IPS-20b (cell line): ENCODE measurements at regions not wholly inside any gene's neighbourhood (a gene's known extent, or its start where the extent isn't known, plus 50 kb on each side); places are given as distances from the start of the nearest gene placed in this dataset.
"Not testable (repeated sequence)": the region's sequence is repeated elsewhere in the genome, so short reads cannot be mapped to it uniquely, and the experiment has no call there.

Source experiments
- H3K27ac ChIP-seq: one replicate; pipeline ENCODE4 v1.5.1; 2013; ENCODE audit warnings: low read length
- H3K27me3 ChIP-seq: 2 replicates; pipeline ENCODE4 v1.6.1; 2013; ENCODE audit warnings: mild to moderate bottlenecking, low read length, inconsistent platforms; ENCODE audit not compliant: insufficient read depth
- H3K36me3 ChIP-seq: 2 replicates; pipeline ENCODE4 v1.6.1; 2013; ENCODE audit warnings: low read depth, mild to moderate bottlenecking, inconsistent platforms, low read length, moderate library complexity; ENCODE audit not compliant: insufficient read depth
- H3K4me1 ChIP-seq: 2 replicates; pipeline ENCODE4 v1.6.1; 2013; ENCODE audit warnings: mild to moderate bottlenecking, control low read depth, inconsistent platforms, low read length, moderate library complexity; ENCODE audit not compliant: insufficient read depth
- H3K4me3 ChIP-seq: 2 replicates; pipeline ENCODE4 v1.5.1; 2013; ENCODE audit warnings: mild to moderate bottlenecking, low read length, inconsistent platforms
- H3K9ac ChIP-seq: 2 replicates; pipeline ENCODE4 v1.6.1; 2013; ENCODE audit warnings: low read depth, mild to moderate bottlenecking, inconsistent platforms, low read length, moderate library complexity
- H3K9me3 ChIP-seq: 2 replicates; pipeline ENCODE4 v1.6.1; 2013; ENCODE audit warnings: mild to moderate bottlenecking, low read depth, low read length, inconsistent platforms; ENCODE audit not compliant: insufficient read depth

DNA sequence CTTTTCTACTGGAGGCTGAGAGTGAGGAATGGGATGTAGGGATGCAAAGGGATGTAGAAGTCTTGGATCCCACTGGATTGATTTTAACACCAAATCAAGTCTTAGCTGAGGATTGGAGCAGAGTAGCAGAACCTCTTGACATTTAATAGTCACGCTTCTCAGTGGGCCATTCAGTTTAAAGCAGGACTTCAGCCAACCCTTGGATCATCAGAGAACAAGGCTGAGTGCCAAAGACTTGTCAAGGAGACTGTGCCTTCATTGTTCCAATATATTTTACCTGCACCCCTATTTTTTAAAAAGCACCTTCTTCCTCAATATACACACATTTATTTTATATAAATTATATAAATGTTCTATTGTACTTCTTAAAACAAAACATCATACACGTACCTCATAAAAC is 242.4 kb upstream of the ST6GAL2 start:
- Histone ChIP-seq H3K27me3 (no peaks in the 10 kb centered on the region), H3K4me1 (no peaks in the 10 kb centered on the region), H3K27ac (no peak overlapping the region), H3K9me3 (no peaks in the 10 kb centered on the region), H3K4me3 (no peak overlapping the region), H3K36me3 (no peaks in the 10 kb centered on the region), H3K9ac (no peak overlapping the region)

DNA sequence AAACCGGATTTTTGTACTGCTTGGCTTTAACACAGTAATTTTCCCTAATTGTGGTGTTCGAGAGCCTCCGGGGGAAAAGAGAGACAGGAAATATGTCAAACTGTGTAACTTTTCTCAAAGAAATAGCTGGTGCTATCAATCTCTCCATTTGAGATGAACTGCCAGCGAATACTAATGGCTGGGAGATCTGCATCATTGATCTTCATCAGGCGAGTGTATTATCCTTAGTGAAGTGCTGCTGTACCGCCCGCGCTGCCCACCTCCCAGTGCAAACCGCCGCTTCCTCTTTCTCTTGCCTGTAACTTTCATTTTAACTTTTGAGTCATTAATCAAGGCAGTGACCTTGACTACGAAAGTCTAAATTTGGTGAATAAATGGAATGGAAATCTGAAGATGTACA is 246.1 kb upstream of the ST6GAL2 start:
- Histone ChIP-seq H3K36me3 (no peaks in the 10 kb centered on the region), H3K27ac (no peak overlapping the region), H3K4me1 (no peaks in the 10 kb centered on the region), H3K9ac (no peak overlapping the region), H3K9me3 (no peaks in the 10 kb centered on the region), H3K4me3 (no peak overlapping the region), H3K27me3 (no peaks in the 10 kb centered on the region)

DNA sequence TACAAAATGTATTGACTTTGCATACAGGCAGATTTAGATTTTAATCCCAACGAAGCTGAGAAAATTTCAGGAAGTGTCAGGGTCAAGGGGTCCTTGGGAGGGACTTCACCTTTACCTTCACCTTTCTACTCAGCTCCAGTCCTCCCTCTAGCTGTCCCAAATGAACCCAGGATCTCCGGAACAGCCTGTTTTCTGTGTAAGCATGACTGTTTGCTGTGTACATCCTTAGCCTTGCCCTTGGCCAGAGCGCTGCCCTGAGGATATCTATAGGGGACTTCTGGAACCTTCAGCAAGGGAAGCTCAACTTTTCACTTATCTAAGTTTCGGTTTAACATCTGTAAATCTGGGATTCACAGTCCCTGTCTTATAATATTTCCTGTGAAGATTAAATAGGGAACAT is 246.8 kb upstream of the ST6GAL2 start:
- no peaks in the 10 kb centered on the region for H3K36me3 ChIP-seq
- no peak overlapping the region for H3K27ac ChIP-seq
- no peak overlapping the region for H3K4me3 ChIP-seq
- no peak overlapping the region for H3K9ac ChIP-seq
- H3K9me3 ChIP-seq: no peaks in the 10 kb centered on the region
- H3K27me3 ChIP-seq: no peaks in the 10 kb centered on the region
- no peaks in the 10 kb centered on the region for H3K4me1 ChIP-seq

DNA sequence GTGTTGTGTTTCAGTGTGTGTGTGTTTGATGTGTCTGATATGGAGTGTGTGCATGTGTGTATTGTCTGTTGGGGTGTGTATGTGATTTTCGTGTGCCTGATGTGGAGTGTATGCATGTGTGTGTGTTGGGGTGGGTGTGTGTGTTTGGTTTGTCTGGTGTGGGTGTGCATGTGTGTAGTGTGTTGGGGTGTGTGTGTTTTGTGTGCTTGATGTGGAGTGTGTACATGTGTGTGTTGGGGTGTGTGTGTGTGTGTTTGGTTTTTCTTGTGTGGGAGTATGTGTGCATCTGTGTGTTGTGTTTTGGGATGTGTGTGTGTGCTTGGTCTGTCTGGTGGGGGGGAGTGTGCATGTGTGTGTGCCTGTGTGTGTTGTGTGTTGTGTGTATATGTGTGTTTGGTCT is 247.4 kb upstream of the ST6GAL2 start:
- H3K9me3 ChIP-seq: no peaks in the 10 kb centered on the region
- no peak overlapping the region for H3K9ac ChIP-seq
- no peaks in the 10 kb centered on the region for H3K36me3 ChIP-seq
- no peaks in the 10 kb centered on the region for H3K27me3 ChIP-seq
- no peak overlapping the region for H3K4me3 ChIP-seq
- H3K4me1 ChIP-seq: no peaks in the 10 kb centered on the region
- no peak overlapping the region for H3K27ac ChIP-seq

DNA sequence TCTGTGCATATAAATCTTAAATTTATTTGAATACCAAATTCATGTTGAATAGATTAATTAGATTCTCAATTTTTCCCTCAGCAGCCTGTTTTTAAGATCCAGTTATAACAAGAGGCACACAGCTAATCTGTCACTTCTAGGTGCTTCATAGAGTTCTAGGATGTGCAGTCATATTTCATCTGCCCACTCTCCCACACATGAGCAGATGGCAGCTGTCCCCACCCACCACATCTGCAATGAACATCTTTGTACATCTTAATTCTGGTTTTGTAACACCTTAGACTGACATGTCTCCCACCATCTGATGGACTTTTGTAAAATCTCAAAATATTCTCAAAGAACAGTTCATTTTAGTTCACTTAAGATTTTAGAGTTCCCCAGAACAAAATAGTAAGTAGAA is 250.8 kb upstream of the ST6GAL2 start:
- Histone ChIP-seq H3K4me1 (no peaks in the 10 kb centered on the region), H3K9me3 (no peaks in the 10 kb centered on the region), H3K27me3 (no peaks in the 10 kb centered on the region), H3K36me3 (no peaks in the 10 kb centered on the region), H3K27ac (no peak overlapping the region), H3K4me3 (no peak overlapping the region), H3K9ac (no peak overlapping the region)

DNA sequence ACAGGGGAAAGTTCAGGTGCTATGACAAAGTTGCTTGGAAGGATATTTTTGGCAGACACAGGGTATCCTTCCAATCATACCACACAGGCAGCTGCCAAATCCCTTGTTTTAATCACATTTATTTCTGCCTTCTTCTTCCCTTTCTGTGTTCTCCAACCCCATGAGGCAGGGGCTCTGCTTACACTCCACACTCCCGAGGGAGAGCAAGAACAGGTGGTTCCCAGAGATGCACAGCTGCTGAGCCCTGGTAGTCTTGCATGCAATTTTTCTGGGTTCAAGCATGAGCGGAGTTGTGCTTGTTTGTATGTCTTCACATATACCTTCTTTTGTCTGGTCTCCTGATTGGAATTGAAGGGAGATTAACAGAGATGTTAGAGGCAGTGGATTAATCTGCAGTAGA is 251.7 kb upstream of the ST6GAL2 start:
- H3K9me3 ChIP-seq: no peaks in the 10 kb centered on the region
- no peak overlapping the region for H3K27ac ChIP-seq
- no peak overlapping the region for H3K4me3 ChIP-seq

DNA sequence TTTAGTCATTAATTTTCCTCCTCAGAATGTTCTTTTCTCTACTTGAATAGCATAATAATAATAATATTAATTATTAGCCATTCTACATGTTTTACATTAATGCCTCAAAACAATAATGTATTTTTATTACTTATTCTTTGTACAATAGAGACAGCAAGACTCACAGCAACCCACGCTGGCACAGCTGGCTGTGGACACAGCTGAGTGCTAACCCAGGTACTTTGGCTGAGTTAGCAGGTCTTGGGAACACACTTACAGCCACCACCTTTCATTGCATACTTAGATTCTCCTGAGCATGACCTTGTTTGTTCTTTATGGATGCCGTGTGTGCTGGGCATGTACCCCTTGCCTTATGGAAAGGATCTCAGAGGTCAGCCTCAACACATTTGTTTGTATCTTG is 260.2 kb upstream of the ST6GAL2 start:
- Histone ChIP-seq H3K4me1 (no peaks in the 10 kb centered on the region), H3K9me3 (peaks cover 16% of the 10 kb centered on the region; the same call in 1 of the 2 replicates), H3K27ac (no peak overlapping the region), H3K9ac (no peak overlapping the region), H3K4me3 (no peak overlapping the region), H3K36me3 (no peaks in the 10 kb centered on the region), H3K27me3 (no peaks in the 10 kb centered on the region)

More for the DNA sequence above, 251.7 kb upstream of the ST6GAL2 start:
- no peaks in the 10 kb centered on the region for H3K36me3 ChIP-seq
- no peaks in the 10 kb centered on the region for H3K27me3 ChIP-seq
- H3K9ac ChIP-seq: no peak overlapping the region
- no peaks in the 10 kb centered on the region for H3K4me1 ChIP-seq

DNA sequence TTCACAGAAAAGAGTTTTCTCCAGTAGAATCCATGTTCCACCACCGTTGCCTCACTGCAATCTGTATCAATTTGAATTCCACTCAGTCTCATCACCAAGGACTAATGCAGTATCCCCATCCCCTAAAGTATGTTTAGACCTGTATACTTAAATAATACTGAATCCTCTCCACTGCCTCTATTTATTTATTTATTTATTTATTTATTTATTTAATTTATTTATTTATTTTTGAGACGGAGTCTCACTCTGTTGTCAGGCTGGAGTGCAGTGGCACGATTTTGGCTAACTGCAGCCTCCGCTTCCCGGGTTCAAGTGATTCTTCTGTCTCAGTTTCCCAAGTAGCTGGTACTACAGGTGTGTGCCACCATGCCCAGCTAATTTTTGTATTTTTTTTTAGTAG is 260.7 kb upstream of the ST6GAL2 start:
- H3K27ac ChIP-seq, H3K27me3 ChIP-seq, H3K36me3 ChIP-seq, H3K9ac ChIP-seq, H3K4me3 ChIP-seq, H3K4me1 ChIP-seq: not testable (repeated sequence)
- H3K9me3 ChIP-seq: peaks cover 16% of the 10 kb centered on the region; the same call in 1 of the 2 replicates

DNA sequence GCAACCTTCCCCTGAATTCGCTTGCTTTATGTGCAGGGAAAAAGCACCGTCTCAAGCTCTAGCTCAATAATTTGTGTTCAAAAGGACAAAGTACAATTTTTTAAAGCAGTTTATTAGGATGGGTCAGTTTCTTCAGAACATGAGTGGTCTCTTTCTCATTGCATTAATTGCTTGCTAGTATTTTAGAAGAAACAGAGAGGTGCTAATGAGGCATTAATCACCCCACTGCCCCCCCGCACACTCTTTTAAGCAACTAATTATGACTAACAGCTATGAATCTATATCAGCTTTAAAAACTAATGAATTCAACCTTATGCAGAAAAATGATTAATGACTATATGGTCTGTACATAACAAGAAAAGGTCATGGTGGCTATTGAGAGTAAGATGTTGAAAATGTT is 262.1 kb upstream of the ST6GAL2 start:
- H3K27ac ChIP-seq: no peak overlapping the region
- H3K36me3 ChIP-seq: no peaks in the 10 kb centered on the region
- H3K4me1 ChIP-seq: no peaks in the 10 kb centered on the region
- no peak overlapping the region for H3K9ac ChIP-seq
- H3K4me3 ChIP-seq: no peak overlapping the region
- no peaks in the 10 kb centered on the region for H3K27me3 ChIP-seq
- H3K9me3 ChIP-seq: peaks cover 16% of the 10 kb centered on the region; the same call in 1 of the 2 replicates

DNA sequence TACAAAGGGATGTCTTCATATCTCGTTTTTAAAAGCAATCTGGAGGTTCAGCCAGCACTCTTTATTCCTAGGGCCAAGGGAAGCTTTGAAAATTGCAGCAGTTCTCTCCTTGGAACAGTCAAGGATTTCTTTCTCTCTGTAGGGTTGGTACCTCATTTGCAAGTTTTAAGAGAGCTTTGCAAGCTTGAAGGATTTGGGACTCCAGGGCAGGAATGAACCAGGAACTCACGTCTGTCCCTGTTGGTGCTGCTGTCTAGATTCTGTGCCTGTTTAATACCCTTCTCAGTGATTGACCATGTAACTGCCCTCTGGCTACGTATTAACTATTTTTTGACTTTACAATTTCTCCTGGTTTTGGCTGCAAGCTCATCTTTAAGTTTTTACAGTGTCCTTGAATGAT is 262.5 kb upstream of the ST6GAL2 start:
- H3K9ac ChIP-seq: no peak overlapping the region

DNA sequence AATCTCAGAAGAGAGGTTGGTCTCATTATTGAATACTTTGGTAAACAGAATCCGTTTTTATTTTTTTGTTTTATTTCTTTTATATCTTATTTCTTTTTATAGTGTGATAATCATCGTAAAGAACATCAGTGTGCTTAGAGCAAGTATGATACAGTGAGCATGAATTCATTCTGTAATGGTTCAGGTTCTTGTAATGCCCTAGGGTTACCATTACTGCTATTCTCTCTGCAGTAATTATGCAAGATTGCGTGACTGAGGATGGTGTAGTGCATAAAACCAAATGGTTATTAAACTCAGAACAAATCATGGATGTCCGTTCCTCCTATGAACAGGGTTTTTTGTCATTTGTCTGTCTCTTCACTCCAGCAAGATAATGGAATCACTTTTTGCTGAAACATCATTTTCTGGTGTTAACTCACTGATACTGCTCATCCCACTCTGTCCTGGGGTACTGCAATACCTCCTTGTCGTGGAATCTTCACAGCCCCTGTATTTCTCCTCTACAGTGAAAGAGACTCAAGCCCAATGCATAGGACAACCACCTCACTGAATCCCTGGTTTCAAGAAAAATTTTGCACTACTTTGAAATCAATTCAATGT is 274.8 kb upstream of the ST6GAL2 start:
- H3K27ac ChIP-seq: no peak overlapping the region
- no peak overlapping the region for H3K4me3 ChIP-seq
- H3K9me3 ChIP-seq: no peaks in the 10 kb centered on the region
- H3K4me1 ChIP-seq: no peaks in the 10 kb centered on the region
- no peaks in the 10 kb centered on the region for H3K36me3 ChIP-seq
- no peaks in the 10 kb centered on the region for H3K27me3 ChIP-seq
- H3K9ac ChIP-seq: no peak overlapping the region

More for the DNA sequence above, 262.5 kb upstream of the ST6GAL2 start:
- no peak overlapping the region for H3K27ac ChIP-seq
- no peak overlapping the region for H3K4me3 ChIP-seq
- no peaks in the 10 kb centered on the region for H3K27me3 ChIP-seq
- peaks cover 16% of the 10 kb centered on the region; the same call in 1 of the 2 replicates for H3K9me3 ChIP-seq
- H3K36me3 ChIP-seq: no peaks in the 10 kb centered on the region
- no peaks in the 10 kb centered on the region for H3K4me1 ChIP-seq

DNA sequence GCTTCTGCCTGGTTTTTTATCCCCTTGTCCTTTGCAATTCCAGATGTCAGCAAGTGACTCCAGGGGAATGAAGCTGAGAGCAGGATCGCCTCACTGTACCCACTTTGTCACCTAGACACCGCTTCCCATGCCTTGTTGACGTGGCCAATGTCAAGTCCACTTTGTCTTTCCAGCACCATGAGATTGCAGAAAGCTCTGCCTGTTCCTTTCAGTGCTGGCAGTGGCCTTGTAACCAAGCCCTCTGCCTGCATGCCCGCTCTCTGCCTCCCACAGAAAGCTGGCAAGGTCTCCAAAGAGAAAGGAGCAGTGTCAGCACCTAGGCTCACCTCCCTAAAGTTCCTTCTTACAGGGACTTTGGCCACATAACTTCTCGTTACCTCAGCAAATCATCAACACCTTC is 282.2 kb upstream of the ST6GAL2 start:
- H3K36me3 ChIP-seq: no peaks in the 10 kb centered on the region
- no peak overlapping the region for H3K27ac ChIP-seq
- no peak overlapping the region for H3K4me3 ChIP-seq
- H3K27me3 ChIP-seq: no peaks in the 10 kb centered on the region
- no peaks in the 10 kb centered on the region for H3K9me3 ChIP-seq
- H3K9ac ChIP-seq: no peak overlapping the region
- H3K4me1 ChIP-seq: no peaks in the 10 kb centered on the region
